Coronary artery (tissue), 2 donors: ENCODE measurements at regions not wholly inside any gene's neighbourhood (a gene's known extent, or its start where the extent isn't known, plus 50 kb on each side); places are given as distances from the start of the nearest gene placed in this dataset.
"Not testable (repeated sequence)": the region's sequence is repeated elsewhere in the genome, so short reads cannot be mapped to it uniquely, and the experiment has no call there.

Experiments
- DNase-seq: peaks from one replicate; pipeline ENCODE4 v3.0.0-alpha.2; 2017; ENCODE audit warnings: low spot score
- H3K27ac ChIP-seq, 2 donors: fragments of 200-600 bp; sonication (generic); one replicate each; pipeline ENCODE4 v1.5.1; 2016 to 2019
- H3K4me3 ChIP-seq: fragments of 200-600 bp; sonication (generic); 2 replicates; pipeline ENCODE4 v1.5.1; 2016; ENCODE audit warnings: mild to moderate bottlenecking, moderate library complexity
- TF ChIP-seq, protein P1 (sequence below): fragments of 200-600 bp; sonication (generic); IDR thresholded peaks from one replicate; pipeline ENCODE4 v1.5.1; 2019; ENCODE audit warnings: antibody characterized with exemption

DNA sequence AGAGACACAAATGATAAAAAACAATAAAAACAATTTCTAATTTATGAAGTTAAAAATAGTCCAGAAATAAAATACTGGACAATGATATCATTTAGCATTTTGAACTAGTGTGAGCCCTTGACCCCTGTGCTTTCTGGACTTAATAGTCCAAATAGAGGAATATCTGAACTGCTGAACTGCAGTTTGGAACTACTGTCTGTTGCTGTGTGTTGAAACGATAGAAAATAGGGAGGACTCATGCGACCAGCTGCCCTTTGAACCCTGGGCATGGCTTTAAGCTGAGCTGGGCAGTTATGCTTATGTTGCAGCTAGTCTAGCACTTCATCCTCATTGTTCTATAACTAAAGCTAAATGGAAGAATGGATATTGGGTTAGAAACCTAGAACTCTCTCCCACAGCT lies 99.5 kb downstream of the FMR1NB start:
- no peak overlapping the region for H3K4me3 ChIP-seq
- no peak for DNase-seq
- TF ChIP-seq, protein P1, sequence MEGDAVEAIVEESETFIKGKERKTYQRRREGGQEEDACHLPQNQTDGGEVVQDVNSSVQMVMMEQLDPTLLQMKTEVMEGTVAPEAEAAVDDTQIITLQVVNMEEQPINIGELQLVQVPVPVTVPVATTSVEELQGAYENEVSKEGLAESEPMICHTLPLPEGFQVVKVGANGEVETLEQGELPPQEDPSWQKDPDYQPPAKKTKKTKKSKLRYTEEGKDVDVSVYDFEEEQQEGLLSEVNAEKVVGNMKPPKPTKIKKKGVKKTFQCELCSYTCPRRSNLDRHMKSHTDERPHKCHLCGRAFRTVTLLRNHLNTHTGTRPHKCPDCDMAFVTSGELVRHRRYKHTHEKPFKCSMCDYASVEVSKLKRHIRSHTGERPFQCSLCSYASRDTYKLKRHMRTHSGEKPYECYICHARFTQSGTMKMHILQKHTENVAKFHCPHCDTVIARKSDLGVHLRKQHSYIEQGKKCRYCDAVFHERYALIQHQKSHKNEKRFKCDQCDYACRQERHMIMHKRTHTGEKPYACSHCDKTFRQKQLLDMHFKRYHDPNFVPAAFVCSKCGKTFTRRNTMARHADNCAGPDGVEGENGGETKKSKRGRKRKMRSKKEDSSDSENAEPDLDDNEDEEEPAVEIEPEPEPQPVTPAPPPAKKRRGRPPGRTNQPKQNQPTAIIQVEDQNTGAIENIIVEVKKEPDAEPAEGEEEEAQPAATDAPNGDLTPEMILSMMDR, result no peak
- no peak overlapping the region for H3K27ac ChIP-seq

DNA sequence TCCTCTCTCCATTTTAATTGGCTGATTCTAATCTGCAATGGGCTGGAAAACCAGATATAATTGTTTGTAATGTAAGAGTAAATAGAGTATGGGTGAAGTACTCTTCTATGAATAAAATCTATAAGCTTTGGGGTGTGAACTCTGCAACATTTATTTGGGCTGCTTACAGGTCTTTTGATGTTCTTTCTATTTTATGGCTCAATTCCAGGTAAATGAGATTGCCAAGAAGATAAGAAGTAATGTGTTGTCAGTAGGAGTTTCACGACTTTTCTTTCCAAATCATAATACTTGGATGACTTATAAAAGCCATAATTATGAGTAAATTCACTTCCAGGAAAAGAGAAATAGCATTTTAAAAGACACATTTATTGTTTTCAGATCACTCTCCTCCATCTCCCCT lies 103.5 kb downstream of the FMR1NB start:
- DNase-seq, result no peak
- Histone ChIP-seq H3K27ac (no peak overlapping the region), H3K4me3 (no peak overlapping the region)
- TF ChIP-seq, protein P1, result no peak

DNA sequence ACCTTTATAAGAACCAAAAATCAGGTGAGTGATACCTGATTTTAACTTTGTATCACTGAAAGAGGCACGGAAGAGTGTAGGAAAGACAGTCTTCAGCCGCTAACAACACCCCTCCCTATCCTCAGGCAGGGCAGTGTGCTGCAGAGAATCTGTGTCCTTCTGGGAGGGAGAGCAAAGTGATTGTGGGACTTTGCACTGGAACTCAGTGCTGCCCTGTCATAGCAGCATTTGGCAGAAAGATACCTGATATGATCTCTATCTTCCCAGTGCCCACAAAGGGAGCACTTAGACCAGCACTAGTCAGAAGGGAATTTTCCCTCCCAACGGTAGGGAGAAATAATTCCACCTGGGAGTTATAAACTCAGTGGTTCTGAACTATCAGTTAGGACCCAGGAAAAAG lies 139.0 kb downstream of the FMR1NB start:
- H3K27ac ChIP-seq, result no peak overlapping the region
- no peak for DNase-seq
- TF ChIP-seq, protein P1, result no peak
- no peak overlapping the region for H3K4me3 ChIP-seq

DNA sequence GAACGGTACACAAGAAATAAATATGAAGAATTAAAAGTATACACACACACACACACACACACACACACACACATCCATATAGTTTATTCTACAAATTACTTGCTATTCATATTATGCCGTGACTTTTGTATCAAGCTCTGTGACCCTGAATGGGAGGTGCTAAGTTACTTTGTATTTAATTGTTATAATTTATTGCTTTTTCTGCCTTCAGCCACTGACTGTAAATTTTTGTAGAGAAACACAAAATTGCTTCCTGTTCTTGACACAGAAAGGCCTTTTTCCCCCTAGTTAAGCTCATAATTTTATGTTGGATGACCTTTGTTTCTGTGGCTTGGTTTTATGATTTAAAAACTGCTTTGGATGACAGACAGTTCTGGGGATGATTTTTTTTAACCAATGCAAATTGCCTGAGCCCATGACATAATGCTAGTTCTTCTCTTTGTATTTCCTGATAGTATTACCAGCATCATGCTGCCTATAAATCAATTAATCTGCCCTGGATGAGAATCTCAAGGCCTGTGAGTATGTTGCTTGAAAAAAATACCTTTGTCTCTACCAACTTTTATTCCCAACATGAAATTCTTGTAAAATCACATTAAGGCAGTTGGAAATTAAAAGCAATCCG lies 140.0 kb downstream of the FMR1NB start:
- Histone ChIP-seq H3K4me3 (no peak overlapping the region), H3K27ac (no peak overlapping the region)
- TF ChIP-seq, protein P1, result no peak
- DNase-seq, result no peak

DNA sequence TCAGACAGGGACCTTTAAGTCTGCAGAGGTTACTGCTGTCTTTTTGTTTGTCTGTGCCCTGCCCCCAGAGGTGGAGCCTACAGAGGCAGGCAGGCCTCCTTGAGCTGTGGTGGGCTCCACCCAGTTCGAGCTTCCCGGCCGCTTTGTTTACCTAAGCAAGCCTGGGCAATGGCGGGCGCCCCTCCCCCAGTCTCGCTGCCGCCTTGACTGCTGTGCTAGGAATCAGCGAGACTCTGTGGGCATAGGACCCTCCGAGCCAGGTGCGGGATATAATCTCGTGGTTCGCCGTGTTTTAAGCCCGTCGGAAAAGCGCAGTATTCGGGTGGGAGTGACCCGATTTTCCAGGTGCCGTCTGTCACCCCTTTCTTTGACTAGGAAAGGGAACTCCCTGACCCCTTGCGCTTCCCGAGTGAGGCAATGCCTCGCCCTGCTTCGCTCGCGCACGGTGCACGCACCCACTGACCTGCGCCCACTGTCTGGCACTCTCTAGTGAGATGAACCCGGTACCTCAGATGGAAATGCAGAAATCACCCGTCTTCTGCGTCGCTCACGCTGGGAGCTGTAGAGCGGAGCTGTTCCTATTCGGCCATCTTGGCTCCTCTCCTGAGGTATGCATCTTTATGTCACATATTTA lies 147.9 kb downstream of the FMR1NB start:
- not testable (repeated sequence) for DNase-seq, H3K27ac ChIP-seq, H3K4me3 ChIP-seq

DNA sequence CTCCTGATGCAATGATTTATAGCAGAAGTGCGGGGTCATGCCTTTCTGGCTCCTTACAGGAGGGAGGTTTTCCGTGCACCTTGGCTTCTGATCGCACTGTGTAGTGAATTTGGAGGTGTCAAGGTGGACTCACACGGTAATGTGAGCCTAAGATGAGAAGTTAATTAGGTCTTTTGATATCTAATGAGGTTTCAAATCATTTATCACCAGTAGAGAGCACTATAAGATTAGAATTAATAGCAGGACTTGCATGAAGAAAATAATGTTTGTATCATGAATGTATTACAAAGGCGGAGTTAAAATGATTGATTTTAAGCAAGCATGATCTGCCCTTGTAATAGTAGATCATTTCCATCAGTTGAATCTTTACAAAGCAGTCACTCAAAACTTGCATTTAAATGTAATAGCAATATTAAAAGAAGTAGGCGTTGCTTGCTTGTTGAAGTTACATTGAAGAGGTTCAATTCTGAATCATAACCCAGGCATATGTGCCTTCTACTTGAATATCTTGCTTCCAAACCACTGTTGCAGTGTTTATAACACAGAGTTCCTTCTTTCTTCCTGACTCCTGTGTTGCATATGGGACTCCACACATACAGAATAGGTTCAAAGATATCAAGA lies 152.1 kb downstream of the FMR1NB start:
- Histone ChIP-seq H3K4me3 (no peak overlapping the region), H3K27ac (no peak overlapping the region)
- no peak for DNase-seq
- TF ChIP-seq, protein P1, result no peak

DNA sequence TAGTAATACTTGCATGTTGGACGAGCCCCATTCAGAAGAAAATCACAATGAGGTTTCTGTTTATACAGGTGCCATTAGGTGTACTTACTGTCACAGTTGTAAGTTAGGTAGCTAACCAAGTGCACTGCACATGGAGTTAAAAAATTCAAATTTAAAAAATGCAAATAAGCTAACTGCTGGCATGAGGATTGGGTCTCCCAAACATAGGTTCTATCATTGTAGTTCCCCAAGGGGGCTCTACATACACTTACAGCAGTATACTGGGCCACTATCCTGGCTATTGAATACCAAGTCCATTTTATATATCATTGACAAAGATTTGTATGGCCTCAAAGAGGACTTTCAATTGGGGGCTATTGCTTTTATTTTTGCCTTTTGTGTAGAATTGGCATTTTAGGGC lies 153.4 kb downstream of the FMR1NB start:
- TF ChIP-seq, protein P1, result no peak
- H3K27ac ChIP-seq, result no peak overlapping the region
- no peak overlapping the region for H3K4me3 ChIP-seq
- DNase-seq, result no peak
